Activated CD4-positive, alpha-beta T cell treated with anti-CD3 and anti-CD28 coated beads, Interleukin-10, Interleukin-2, amounts not matched to agents 100 ng/mL and 50 ng/mL, durations not matched to agents 16 hours and 8 hours (primary cell): ENCODE measurements at regions not wholly inside any gene's neighbourhood (a gene's known extent, or its start where the extent isn't known, plus 50 kb on each side); places are given as distances from the start of the nearest gene placed in this dataset.
"Not testable (repeated sequence)": the region's sequence is repeated elsewhere in the genome, so short reads cannot be mapped to it uniquely, and the experiment has no call there.

Experiments
- DNase-seq: peaks from one replicate; pipeline ENCODE4 v3.0.0-alpha.2; 2020

DNA sequence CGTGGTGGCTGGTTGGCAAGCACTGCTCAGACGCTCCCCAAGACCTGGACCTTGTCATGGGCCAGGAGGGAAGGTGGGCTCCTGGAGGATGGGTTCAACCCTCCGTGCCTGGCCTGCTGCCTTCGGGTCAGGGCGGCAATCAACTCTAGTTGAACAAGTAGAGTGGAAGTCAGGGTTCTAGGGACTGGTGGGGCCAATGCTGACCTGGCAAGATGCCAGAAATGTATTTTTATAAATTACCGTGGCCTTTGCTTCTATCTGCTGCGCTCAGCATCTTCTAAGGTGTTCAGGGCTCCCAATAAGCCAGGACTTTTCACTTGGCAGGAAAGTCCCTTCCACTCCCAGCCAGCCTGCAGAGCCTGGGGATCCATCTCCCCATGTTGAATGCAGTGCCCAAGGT, 207.1 kb upstream of the N4BP1 start:
- DNase-seq, result no peak

DNA sequence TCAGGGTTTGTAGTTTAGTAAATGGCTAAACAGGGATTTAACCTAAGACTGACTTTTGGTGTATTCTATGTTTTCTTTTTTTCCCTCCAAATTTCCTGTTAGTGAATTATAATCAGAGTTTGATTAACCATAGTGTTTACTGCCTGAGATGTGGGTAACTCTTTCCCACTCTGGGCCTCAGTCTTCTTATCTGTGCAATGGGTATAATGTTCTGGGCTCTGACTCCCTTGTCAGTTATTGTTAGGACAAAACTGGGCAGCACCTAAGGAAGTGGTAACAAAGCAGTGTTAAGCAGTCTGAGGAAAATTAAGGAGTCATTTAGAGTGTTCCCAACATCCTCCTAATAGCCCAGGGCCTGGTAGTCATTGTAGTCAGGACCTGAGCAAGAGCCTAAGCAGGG, 206.4 kb upstream of the N4BP1 start:
- no peak for DNase-seq

DNA sequence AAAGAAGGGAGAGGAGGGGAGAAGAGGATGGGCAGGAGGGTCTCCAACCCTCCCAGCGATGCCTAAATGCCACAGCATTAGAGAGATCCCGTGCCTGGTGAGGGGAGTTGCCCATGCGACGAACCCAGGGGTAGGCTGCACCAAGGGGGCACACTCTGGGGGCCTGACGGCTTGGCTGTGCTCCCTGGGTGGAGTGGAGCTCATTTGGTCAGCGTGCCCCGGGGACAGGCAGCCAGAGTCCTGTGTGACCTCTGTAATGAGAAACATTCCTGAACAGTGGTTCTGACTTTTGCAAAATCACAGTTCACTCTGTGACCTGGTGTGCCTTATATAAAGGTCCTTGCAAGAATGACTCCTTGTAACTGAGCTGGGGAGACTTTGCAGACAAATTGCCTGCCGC, 205.0 kb upstream of the N4BP1 start:
- DNase-seq, result no peak

DNA sequence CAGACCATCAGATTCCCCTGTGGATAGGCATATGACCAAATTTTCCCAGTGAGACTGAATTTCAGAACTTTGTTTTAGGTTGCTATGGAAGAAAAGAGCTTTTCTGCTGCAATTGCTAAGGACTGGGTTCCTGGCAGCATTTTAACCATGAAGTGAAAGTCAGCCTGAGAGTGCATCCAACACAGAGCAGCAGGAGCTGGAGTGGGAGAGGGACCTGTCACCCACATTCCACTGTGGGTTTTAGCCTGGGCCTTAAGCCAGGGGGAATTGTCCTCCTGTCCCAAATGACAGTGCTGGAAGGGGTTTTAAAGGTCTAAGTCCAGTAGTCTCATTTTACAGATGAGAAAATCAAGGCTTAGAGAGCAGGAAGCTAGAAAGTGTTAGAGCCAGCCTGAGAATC, 203.5 kb upstream of the N4BP1 start:
- no peak for DNase-seq

DNA sequence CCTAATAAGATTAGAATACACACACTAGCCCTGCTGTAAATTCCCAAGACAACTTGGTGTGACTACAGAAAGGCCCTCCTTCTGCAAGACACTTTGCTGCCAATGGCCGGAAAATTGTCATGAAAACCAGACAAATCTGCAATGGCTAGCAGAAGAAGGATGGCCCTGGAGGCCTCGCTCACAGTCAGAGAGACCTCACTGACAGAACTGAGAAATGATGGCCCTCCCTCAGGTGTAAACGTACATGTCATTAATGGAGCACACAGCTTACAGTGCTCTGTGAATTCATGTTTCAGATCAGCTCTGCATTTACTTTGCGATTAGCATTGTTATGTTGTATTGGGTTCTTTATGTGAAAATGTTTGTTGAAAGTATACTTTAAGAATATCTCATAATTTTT, 202.9 kb upstream of the N4BP1 start:
- DNase-seq, result no peak

DNA sequence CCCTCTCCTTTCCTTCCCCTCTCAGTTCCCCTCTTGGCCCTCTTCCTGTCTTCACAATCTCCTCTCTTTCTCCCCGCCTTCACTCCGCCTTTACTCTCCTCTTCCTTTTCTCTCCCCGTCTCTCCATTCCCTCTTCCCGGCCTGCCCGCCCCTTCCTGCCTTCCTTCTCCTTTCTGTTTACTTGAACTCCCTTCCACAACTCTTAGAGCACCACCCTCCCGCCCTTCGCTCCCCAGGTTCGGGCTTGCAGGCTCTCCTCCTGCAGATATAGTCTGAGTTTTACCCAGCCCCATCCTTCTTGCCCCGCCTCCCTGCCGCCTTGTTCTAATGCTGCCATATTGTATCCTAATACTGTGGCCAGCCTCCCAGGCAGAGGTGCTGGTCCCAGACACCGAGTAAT, 201.5 kb upstream of the N4BP1 start:
- DNase-seq, result no peak

DNA sequence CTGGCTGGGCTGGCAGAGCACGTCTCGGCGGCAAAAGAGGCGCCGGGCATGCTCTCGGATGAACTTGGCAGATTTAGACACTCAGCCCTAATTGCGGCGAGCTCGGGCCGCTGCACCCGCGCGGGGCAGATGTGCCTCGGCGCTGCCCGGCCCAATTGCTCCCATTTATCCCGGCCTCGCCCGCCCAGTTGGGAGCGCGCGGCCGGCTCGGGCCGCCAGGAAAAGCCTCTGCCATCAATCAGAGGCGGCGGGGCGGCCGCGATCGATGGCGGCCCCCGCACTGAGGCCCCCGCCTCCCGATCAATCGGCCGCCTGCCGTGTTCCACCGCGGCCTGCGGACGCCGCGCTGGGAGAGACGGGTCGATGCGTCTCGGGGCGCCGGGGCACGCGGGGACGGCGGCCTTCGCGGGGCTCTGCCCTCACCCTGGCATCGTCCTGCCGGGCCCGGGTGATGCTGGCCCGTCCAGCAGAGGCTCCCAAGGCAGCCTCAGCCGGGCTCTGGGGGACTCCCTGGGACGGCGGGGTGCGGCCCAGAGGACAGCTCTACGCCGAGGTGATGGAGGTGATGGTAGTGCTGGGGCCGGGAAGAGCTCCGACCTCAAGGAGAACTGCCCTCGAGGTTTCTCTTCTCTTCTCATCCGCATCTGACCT, 200.9 kb upstream of the N4BP1 start:
- DNase-seq, result no peak

DNA sequence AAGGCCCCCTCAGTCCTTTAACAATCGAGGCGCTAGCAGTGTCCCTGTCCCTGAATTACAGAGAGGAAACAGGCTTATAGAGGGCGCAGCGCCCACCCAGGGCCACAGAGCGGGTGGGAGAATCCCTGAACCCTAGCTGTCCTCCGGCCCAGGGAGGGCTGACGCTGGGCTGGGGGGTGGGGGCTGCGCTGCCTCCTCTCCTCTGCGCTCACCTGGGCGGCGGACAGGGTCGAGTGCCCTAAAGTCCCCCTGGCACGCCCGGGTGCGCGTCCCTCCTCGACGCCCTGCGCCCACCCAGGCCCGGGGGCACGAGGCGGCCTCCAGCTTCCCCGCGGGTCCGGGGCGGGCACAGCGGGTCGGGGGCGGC, 200.4 kb upstream of the N4BP1 start:
- no peak for DNase-seq

DNA sequence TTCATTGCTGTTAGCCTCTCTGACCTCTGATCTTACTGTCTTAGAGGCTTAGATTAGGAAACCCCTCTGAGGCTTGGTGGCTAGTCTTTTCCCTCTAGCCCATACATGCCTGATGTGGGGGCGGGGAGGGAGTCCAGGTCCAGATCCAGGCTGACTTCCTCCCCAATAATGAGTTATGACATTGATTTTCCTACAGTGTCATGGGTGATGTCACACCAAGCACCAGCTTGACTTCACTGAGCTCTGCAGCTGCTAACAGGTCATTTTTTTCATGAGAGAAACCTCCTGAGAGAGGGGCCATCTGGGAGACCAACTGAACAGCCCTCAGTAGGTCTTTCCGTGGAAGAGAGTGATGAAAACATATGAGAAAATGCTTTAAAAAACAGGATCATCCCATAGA, 180.2 kb upstream of the N4BP1 start:
- DNase-seq, result no peak

DNA sequence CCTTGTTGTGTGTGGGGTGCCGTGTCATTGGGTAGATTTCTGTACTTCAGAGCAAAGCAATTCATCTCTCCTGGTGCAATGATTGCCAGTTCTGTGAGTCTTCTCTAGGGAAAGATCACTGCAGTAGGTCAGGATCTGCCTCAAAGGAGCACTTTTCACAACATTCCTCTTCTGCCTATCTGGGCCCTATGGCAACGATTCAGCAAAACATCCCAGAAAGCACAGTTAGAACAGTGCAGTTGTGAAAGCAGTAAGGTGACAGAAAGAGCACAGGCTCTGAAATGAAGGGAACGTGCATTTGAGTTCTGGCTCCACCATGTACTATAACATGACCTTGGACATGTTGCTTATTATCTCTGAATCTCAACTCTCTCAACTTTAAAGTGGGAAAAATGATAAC, 178.5 kb upstream of the N4BP1 start:
- no peak for DNase-seq

DNA sequence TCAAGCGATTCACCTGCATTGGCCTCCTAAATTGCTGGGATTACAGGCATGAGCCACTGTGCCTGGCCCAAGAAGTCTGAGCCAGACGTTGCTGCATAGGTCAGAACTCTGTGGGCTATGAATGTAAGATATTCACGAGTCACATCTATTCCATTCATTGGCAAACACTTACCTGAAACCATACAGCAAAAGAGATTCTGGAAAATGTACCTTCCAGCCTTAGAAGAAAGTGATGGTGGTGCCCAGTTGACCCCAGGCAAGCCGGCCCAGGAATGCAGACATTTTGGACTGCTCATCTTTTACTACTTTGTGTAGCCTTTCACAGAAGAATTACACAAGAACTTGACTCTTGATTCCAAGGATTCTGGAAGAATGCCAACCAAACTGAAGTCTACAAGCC, 135.6 kb upstream of the N4BP1 start:
- DNase-seq, result no peak

DNA sequence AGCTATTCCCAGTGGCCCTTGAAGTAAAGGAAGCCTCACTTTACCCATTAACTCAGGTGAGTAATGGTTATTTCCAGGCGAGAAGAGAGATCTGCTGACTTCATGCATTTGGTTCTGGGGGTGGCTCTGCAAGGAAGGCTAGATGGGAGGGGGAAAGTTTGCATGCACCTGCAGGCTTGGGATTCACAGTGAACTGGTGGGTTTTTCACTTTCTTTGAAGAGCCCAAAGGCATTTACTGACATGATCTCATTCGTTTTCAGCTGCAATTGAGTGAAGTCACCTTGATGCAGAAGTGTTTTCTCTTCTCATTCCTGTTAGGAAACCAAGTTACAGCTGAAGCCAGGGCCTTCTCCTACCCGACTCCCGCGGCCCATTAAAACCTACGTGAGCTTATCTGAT, 131.0 kb upstream of the N4BP1 start:
- no peak for DNase-seq

DNA sequence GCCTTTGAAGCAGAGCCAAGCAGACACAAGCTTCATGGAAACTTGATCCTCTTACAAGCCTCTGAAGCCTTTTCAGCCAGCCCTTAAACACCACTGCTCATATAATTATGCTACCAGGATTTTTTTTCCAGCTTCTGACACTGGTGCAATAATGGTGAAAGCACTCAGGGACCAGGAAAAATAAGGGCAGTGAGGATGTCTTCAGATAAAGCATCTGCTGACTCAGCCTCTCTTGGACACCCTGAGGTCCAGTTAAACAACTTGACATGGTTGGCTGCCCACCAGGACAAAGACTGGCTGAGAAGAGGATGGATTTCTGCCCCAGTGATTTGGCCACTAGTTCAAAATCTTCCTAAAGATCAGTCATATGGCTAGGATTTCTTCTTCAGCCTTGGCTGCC, 124.2 kb upstream of the N4BP1 start:
- no peak for DNase-seq

DNA sequence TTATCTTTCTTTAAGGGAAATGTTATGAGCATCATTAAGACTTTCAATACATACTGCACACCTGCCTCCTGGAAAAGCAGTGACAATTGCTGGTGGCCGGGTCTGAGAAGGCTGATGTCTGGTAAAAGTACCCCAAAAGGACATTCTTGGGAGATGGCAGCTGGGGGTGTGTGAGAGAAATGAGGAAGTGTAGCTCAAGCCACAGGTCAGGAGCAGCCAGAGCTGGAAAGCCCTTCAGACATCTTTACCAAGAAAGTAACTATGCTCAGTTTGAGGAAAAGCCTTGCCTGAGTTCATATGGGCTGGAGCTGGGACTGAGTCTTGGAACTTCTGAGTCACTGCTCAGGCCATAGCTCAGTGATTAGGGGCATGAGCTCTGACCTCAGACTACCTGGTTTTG, 94.7 kb upstream of the N4BP1 start:
- no peak for DNase-seq

DNA sequence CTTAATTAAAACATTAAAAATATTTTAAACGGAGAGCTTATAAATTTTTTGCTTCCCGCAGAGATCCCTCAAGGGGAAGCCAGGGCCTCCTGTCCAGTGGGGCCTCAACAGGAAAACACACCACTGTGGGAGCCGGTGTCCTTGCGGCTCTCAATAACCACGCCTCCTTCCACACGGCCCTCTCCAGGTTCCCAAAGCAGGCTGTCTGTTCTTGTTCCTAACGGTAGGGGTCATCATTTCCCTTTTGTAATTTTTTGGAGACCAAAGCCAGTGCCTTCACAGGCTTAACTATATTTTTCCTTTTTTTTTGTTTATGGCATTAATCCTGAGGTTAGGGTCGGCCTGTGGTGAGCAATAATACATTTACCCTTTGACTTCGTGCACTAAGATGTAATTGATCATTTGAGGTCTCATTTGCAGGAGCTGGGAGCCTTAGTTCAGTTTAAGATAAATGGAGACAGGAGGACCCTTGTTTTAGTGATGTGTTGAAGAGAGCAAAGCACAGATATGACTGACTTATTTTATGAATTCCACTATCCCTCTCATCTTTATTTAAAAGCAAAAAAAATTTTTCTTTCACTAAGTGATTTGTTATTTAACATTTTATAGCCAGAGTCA, 77.5 kb upstream of the N4BP1 start:
- peak; percentile 67 for DNase-seq

DNA sequence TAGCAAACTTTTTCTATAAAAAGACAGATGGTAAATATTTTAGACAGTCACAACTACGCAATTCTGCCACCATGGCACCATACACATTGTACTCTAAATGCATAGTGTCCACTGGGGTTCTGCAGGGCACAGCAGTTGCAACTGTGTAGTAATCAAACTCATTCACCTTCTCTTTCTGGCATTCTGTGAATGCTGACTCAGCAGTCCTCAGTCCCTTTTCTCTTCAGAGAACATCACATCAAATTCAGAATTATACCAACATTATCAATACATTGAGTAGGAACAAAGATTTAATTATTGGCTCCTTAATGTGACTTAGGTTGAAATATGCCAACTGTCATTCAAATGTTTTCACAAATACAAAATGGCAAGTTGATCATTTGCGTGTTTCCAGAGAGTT, 74.2 kb upstream of the N4BP1 start:
- no peak for DNase-seq

DNA sequence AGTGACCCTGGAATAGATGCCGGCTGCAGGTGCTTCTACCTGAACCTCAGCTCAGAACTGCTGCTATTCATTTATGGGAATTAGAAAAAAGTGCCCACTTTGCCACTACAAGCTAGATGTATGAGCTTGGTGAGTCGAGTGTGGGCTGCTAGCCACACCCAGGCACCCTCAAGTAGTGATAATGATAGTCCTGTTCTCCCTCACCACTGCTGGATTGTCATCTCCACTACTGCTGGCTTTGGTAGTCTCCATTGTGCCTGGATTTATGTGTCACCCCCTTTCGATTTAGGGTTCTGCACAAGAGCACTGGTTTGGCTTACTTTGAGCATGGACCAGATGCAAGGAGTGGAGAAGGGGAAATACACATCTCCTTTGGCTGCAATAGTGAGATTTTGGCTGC, 73.0 kb upstream of the N4BP1 start:
- peak; percentile 16 for DNase-seq

DNA sequence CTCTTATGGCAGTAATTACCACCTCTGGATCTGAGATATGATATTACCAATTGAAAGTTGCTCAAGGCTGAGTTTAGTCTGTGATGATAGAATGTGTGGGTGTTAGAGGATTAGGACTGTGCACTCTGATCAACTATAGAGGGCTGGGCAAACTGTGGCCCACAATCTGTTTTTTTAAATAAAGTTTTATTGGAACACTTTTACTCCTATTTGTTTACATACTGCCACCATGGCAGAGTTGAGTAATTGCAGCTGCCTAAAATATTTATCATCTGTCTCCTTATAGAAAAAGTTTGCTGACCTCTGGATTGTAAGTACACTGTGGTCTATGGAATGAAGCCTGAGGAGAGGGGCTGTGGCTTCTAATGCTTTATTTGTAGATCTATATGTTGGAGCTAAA, 71.5 kb upstream of the N4BP1 start:
- no peak for DNase-seq

DNA sequence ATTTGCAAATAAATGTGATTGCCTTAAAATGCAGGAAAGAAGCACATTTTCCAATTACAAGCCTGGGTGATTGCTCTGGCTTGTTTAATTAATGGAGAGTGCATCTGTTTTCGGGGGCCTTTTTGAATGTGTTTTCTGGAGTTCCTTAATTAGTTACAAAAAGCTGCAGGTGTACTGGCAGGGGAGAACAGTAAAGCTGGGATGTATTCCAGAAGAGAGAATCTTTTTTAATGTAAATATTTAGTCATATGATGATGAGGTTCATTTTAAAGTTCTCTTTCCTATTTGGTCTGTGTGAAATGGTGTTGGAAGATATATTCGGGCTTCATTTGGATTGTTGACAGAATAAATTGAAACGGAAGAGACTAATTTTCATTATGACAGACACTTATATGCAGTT, 70.9 kb upstream of the N4BP1 start:
- DNase-seq, result no peak

DNA sequence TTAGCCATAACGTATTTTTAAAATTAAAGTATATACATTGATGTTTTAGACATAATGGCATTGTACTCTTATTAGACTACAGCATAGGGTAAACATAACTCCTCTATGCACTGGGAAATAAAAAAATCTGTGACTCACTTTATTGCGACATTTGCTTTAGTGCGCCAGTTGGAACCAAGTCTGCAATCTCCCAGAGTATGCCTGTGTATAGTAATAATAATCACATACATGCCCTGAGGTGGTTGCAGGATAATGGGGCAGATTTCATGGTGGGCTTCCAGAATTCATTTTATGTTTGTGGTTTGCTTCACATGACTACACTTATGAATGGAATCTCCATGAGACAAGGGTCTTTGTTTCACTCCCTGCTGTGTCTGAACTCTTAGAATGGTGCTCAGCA, 66.9 kb upstream of the N4BP1 start:
- no peak for DNase-seq

DNA sequence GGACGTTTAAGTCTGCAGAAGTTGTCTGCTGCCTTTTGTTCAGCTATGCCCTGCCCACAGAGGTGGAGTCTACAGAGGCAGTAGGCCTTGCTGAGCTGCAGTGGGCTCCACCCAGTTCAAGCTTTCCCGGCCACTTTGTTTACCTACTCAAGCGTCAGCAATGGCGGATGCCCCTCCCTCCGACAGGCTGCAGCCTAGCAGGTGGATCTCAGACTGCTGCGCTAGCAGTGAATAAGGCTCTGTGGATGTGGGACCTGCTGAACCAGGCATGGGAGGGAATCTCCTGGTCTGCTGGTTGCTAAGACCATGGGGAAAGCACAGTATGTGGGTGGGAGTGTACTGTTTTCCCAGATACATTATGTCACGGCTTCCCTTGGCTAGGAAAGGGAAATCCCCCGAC, 58.2 kb upstream of the N4BP1 start:
- not testable (repeated sequence) for DNase-seq

DNA sequence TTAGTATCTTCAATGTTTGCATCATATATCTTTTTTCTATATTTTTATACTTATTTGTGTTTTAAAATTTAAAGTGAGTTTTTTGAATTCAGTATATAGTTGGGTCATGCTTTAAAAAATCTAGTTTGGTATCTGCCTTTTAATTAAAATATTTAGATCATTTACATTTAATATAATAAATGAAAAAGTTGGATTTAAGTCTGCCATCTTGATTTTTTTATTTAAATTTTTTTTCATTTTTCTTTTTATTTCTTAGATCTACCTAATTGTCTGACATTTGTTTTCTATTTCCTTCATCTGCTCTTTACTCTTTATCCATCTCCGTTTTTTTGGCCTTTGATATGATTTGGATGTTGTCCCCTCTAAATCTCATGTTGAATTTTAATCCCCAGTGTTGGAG, 50.0 kb upstream of the N4BP1 start:
- DNase-seq, result no peak
